Fibroblast of villous mesenchyme (primary cell): ENCODE measurements at regions not wholly inside any gene's neighbourhood (a gene's known extent, or its start where the extent isn't known, plus 50 kb on each side); places are given as distances from the start of the nearest gene placed in this dataset.

Experiments used
- DNase-seq: peaks from one replicate; pipeline ENCODE4 v3.0.0-alpha.2; 2010; ENCODE audit warnings: low read depth
- H3K4me3 ChIP-seq: 2 replicates; pipeline ENCODE4 v1.5.1; 2011; ENCODE audit warnings: low read depth, mild to moderate bottlenecking, low read length
- CTCF ChIP-seq: IDR thresholded peaks from 2 replicates; pipeline ENCODE4 v1.5.1; 2012; ENCODE audit warnings: low read depth, mild to moderate bottlenecking, low read length; ENCODE audit not compliant: insufficient read depth

- no peak for TF ChIP-seq CTCF
- no peak overlapping the region for H3K4me3 ChIP-seq
- DNase-seq = no peak
These were observed 1465.7 kb upstream of the DIAPH2 start for GRCh38 chrX:95218976-95219375.

GRCh38 chrX:95248386-95248785, 1436.3 kb upstream of the DIAPH2 start:
- H3K4me3 ChIP-seq = no peak overlapping the region
- no peak for TF ChIP-seq CTCF
- DNase-seq = no peak

GRCh38 chrX:95290455-95290854, 1394.2 kb upstream of the DIAPH2 start:
- no peak for DNase-seq
- H3K4me3 ChIP-seq = no peak overlapping the region
- TF ChIP-seq CTCF = no peak

- no peak for DNase-seq
These were observed 1393.1 kb upstream of the DIAPH2 start for GRCh38 chrX:95291561-95291960.

GRCh38 chrX:95318882-95319281, 1365.8 kb upstream of the DIAPH2 start:
- no peak for TF ChIP-seq CTCF
- no peak overlapping the region for H3K4me3 ChIP-seq
- no peak for DNase-seq

More at GRCh38 chrX:95291561-95291960, 1393.1 kb upstream of the DIAPH2 start:
- no peak overlapping the region for H3K4me3 ChIP-seq
- no peak for TF ChIP-seq CTCF

- no peak for DNase-seq
- H3K4me3 ChIP-seq = no peak overlapping the region
- TF ChIP-seq CTCF = no peak
These were observed 1359.5 kb upstream of the DIAPH2 start for GRCh38 chrX:95325185-95325584.

- H3K4me3 ChIP-seq = no peak overlapping the region
- no peak for DNase-seq
- no peak for TF ChIP-seq CTCF
These were observed 1354.3 kb upstream of the DIAPH2 start for GRCh38 chrX:95330292-95330691.
